ENCODE measurements at regions not wholly inside any gene's neighbourhood (a gene's known extent, or its start where the extent isn't known, plus 50 kb on each side); places are given as distances from the start of the nearest gene placed in this dataset.
A peak's percentile ranks its signal among the peaks of the same experiment; 100 is the strongest.
"Not testable (repeated sequence)": the region's sequence is repeated elsewhere in the genome, so short reads cannot be mapped to it uniquely, and the experiment has no call there.

GRCh38 chr1:244271691-244272308, 179.9 kb downstream of the ADSS2 start:
- no peak for DNase-seq

GRCh38 chr1:244272471-244273261, 179.0 kb downstream of the ADSS2 start:
- peak; percentile 20 to 73 for DNase-seq

GRCh38 chr1:244273262-244273844, 178.4 kb downstream of the ADSS2 start:
- no peak for DNase-seq

- DNase-seq, result peak; percentile 3 to 6
Measured at GRCh38 chr1:244273845-244274619, 177.7 kb downstream of the ADSS2 start.

GRCh38 chr1:244276646-244277045, 175.1 kb downstream of the ADSS2 start:
- DNase-seq, result no peak

GRCh38 chr1:244280201-244280600, 171.5 kb downstream of the ADSS2 start:
- DNase-seq, result no peak

GRCh38 chr1:244280859-244281258, 170.8 kb downstream of the ADSS2 start:
- DNase-seq, result no peak

- DNase-seq, result no peak
Measured at GRCh38 chr1:244283772-244284171, 167.9 kb downstream of the ADSS2 start.

- DNase-seq, result no peak
Measured at GRCh38 chr1:244284641-244285156, 167.0 kb downstream of the ADSS2 start.

- no peak for DNase-seq
Measured at GRCh38 chr1:244286341-244286740, 165.4 kb downstream of the ADSS2 start.

GRCh38 chr1:244287726-244288125, 164.0 kb downstream of the ADSS2 start:
- no peak for DNase-seq

- no peak for DNase-seq
Measured at GRCh38 chr1:244288663-244289062, 163.0 kb downstream of the ADSS2 start.

GRCh38 chr1:244289991-244290785, 161.5 kb downstream of the ADSS2 start:
- no peak for DNase-seq

- no peak for DNase-seq
Measured at GRCh38 chr1:244291236-244292201, 160.2 kb downstream of the ADSS2 start.

GRCh38 chr1:244294599-244295224, 157.0 kb downstream of the ADSS2 start:
- no peak for DNase-seq

GRCh38 chr1:244296003-244296402, 155.7 kb downstream of the ADSS2 start:
- DNase-seq, result no peak

- DNase-seq, result no peak
Measured at GRCh38 chr1:244296447-244296846, 155.3 kb downstream of the ADSS2 start.

GRCh38 chr1:244297087-244297486, 154.6 kb downstream of the ADSS2 start:
- no peak for DNase-seq

- no peak for DNase-seq
Measured at GRCh38 chr1:244297616-244298015, 154.1 kb downstream of the ADSS2 start.

- not testable (repeated sequence) for DNase-seq
Measured at GRCh38 chr1:244300029-244300375, 151.7 kb downstream of the ADSS2 start.
